AG09309 (cell line): ENCODE measurements at regions not wholly inside any gene's neighbourhood (a gene's known extent, or its start where the extent isn't known, plus 50 kb on each side); places are given as distances from the start of the nearest gene placed in this dataset.

Source experiments
- DNase-seq: peaks from one replicate; pipeline ENCODE4 v3.0.0-alpha.2; 2010; ENCODE audit warnings: low read depth
- H3K4me3 ChIP-seq: 2 replicates; pipeline ENCODE4 v1.5.1; 2011; ENCODE audit warnings: mild to moderate bottlenecking, low read depth, low read length, moderate library complexity; ENCODE audit not compliant: control insufficient read depth
- CTCF ChIP-seq: IDR thresholded peaks from 2 replicates; pipeline ENCODE4 v1.5.1; 2011; ENCODE audit warnings: mild to moderate bottlenecking, low read depth, low read length, inconsistent platforms; ENCODE audit not compliant: insufficient read depth, control insufficient read depth; ENCODE audit errors: missing control alignments

GRCh38 chrX:11949291-11949690 is 189.0 kb upstream of the FRMPD4 start:
- no peak overlapping the region for H3K4me3 ChIP-seq
- no peak for DNase-seq
- TF ChIP-seq CTCF = no peak

GRCh38 chrX:11952176-11952720 is 186.0 kb upstream of the FRMPD4 start:
- no peak for TF ChIP-seq CTCF
- H3K4me3 ChIP-seq = no peak overlapping the region
- DNase-seq = no peak

- no peak for TF ChIP-seq CTCF
- no peak overlapping the region for H3K4me3 ChIP-seq
- peak; percentile 5 for DNase-seq
These were observed 184.7 kb upstream of the FRMPD4 start for GRCh38 chrX:11953615-11954014.

DNA sequence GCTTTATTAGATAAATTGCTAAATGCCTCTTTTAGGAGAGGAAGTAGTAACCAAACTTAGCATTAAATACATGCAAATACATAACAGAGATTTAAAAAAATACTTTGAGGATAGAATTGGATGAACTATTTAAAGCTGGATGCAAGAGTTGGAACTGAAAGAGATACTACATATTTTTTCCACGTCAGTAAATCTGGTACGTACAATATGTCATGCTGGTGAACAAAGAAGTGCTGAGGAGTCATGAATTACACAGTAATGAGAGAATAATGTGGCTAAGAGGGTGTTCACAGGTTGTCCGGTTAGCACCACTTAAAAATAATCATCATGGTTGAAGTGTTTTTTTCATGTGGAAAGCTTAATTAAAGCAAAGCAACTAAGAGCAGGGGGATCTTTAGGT is 184.1 kb upstream of the FRMPD4 start:
- no peak for TF ChIP-seq CTCF
- no peak for DNase-seq

GRCh38 chrX:11960031-11960430 is 178.2 kb upstream of the FRMPD4 start:
- no peak for DNase-seq
- no peak for TF ChIP-seq CTCF
- H3K4me3 ChIP-seq = no peak overlapping the region

More for the DNA sequence above, 184.1 kb upstream of the FRMPD4 start:
- no peak overlapping the region for H3K4me3 ChIP-seq

DNA sequence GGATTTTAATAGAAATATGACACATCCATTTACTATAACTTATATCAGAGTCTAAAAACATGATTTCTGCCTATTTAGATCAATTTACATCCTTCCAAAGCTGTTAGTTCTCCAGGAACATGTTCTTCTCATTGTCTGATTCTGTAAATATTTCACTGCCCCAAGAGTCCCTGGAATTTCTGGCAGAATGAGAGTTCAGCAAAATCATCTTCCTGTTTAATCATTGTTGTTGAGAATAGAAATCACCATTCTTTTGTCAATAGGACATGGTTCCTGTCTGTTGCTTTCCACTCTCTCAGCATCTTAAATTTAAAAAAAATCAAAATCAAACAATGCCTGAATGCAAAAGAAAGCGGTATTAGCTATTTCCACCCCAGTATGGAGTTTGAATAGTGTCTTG is 172.8 kb upstream of the FRMPD4 start:
- no peak for TF ChIP-seq CTCF
- DNase-seq = no peak
- no peak overlapping the region for H3K4me3 ChIP-seq

DNA sequence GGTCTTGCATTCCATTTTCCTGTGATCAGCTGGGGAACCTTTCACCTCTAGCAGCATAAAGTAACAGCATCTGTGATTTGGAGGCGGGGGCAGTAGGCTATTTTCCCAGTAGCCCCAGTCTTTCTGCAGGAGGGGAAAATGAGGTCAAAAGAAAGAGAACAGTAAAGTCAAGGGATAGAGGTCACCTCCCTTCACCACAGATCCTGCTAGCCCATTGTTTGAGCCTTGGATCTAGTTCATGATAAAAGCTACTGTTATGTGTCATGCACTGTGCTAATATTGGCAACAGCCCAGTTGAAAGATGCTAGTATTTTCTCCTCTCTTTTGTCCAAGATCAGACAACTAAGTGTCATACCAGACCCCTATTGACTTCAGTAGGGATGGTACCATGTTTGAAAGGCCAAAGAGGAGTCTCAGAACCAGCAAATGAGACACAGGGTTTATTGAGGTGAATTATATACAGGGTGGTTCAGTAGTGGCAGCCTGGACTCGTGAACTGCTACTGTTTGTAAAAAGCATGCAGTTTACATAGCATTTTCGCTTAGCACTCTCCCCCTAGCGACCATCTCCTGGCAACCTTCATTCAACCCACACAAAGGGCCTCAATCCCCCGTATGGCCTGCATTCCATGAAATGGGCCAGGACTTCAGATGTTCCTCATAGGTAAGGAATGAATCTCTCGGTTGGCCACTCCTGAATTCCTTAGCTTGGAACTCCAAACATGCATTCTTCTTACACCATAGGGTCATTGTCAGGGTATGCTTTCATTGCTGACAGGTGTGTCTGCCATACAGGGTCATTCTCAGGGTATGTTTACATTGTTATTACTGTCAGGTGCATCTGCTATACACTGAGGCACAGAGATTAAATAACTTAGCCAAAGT is 170.0 kb upstream of the FRMPD4 start:
- TF ChIP-seq CTCF = no peak
- DNase-seq = no peak
- H3K4me3 ChIP-seq = no peak overlapping the region
